Trophoblast cell (in vitro differentiated cells and primary cell): ENCODE measurements at regions not wholly inside any gene's neighbourhood (a gene's known extent, or its start where the extent isn't known, plus 50 kb on each side); places are given as distances from the start of the nearest gene placed in this dataset.

Experiments used
- DNase-seq, 2 donors: peaks; one replicate each; pipeline ENCODE4 v3.0.0-alpha.2; 2016
- H2AFZ ChIP-seq: 2 replicates; pipeline ENCODE4 v1.6.1; 2013; ENCODE audit warnings: low read length, moderate library complexity, mild to moderate bottlenecking; ENCODE audit not compliant: insufficient read depth, poor library complexity
- H2AK5ac ChIP-seq: 2 replicates; pipeline ENCODE4 v1.6.1; 2013; ENCODE audit warnings: mild to moderate bottlenecking, low read length
- H2BK120ac ChIP-seq: 2 replicates; pipeline ENCODE4 v1.6.1; 2013; ENCODE audit warnings: low read length, mild to moderate bottlenecking, moderate library complexity; ENCODE audit not compliant: insufficient read depth, poor library complexity
- H2BK12ac ChIP-seq: 2 replicates; pipeline ENCODE4 v1.6.1; 2013; ENCODE audit warnings: mild to moderate bottlenecking, low read length, moderate library complexity
- H2BK5ac ChIP-seq: 2 replicates; pipeline ENCODE4 v1.6.1; 2013; ENCODE audit warnings: low read length, low read depth, moderate library complexity, mild to moderate bottlenecking; ENCODE audit not compliant: poor library complexity
- H3K14ac ChIP-seq: 2 replicates; pipeline ENCODE4 v1.6.1; 2013; ENCODE audit warnings: mild to moderate bottlenecking, low read length
- H3K18ac ChIP-seq: 2 replicates; pipeline ENCODE4 v1.6.1; 2013; ENCODE audit warnings: mild to moderate bottlenecking, low read length
- H3K23ac ChIP-seq: 2 replicates; pipeline ENCODE4 v1.6.1; 2013; ENCODE audit warnings: low read length
- H3K27ac ChIP-seq: 2 replicates; pipeline ENCODE4 v1.5.1; 2013; ENCODE audit warnings: low read depth, mild to moderate bottlenecking, inconsistent platforms, low read length, moderate library complexity
- H3K27me3 ChIP-seq: 2 replicates; pipeline ENCODE4 v1.6.1; 2013; ENCODE audit warnings: inconsistent platforms, mild to moderate bottlenecking, low read length, moderate library complexity; ENCODE audit not compliant: insufficient read depth
- H3K36me3 ChIP-seq, 2 experiments: 1 replicate in 1 of 2; 2 replicates in 1 of 2; pipeline ENCODE4 v1.6.1; 2013; ENCODE audit warnings: low read length in 2 of 2, mild to moderate bottlenecking in 2 of 2, moderate library complexity in 1 of 2; ENCODE audit not compliant: insufficient read depth in 2 of 2, control insufficient read depth in 1 of 2
- H3K4ac ChIP-seq: 2 replicates; pipeline ENCODE4 v1.6.1; 2013; ENCODE audit warnings: low read depth, mild to moderate bottlenecking, low read length, moderate library complexity
- H3K4me1 ChIP-seq, 2 experiments: 1 replicate in 1 of 2; 2 replicates in 1 of 2; pipeline ENCODE4 v1.6.1; 2013; ENCODE audit warnings: low read length in 2 of 2, mild to moderate bottlenecking in 2 of 2, moderate library complexity in 1 of 2; ENCODE audit not compliant: insufficient read depth in 2 of 2, control insufficient read depth in 1 of 2
- H3K4me2 ChIP-seq: 2 replicates; pipeline ENCODE4 v1.6.1; 2013; ENCODE audit warnings: inconsistent platforms, mild to moderate bottlenecking, low read length, moderate library complexity
- H3K4me3 ChIP-seq: 2 replicates; pipeline ENCODE4 v1.5.1; 2013; ENCODE audit warnings: mild to moderate bottlenecking, low read depth, low read length, inconsistent platforms
- H3K79me1 ChIP-seq: one replicate; pipeline ENCODE4 v1.6.1; 2013; ENCODE audit warnings: low read length
- H3K79me2 ChIP-seq: 2 replicates; pipeline ENCODE4 v1.6.1; 2013; ENCODE audit warnings: low read length, mild to moderate bottlenecking; ENCODE audit not compliant: control insufficient read depth, insufficient read depth, poor library complexity
- H3K9ac ChIP-seq: 2 replicates; pipeline ENCODE4 v1.6.1; 2013; ENCODE audit warnings: mild to moderate bottlenecking, low read length
- H3K9me3 ChIP-seq: 2 replicates; pipeline ENCODE4 v1.6.1; 2013; ENCODE audit warnings: low read depth, mild to moderate bottlenecking, control low read depth, inconsistent platforms, low read length; ENCODE audit not compliant: insufficient read depth
- H4K12ac ChIP-seq: 2 replicates; pipeline ENCODE4 v1.6.1; 2013; ENCODE audit warnings: low read depth, mild to moderate bottlenecking, low read length, moderate library complexity
- H4K8ac ChIP-seq: 2 replicates; pipeline ENCODE4 v1.6.1; 2013; ENCODE audit warnings: low read depth, mild to moderate bottlenecking, low read length, moderate library complexity
- H4K91ac ChIP-seq: one replicate; pipeline ENCODE4 v1.6.1; 2013; ENCODE audit warnings: low read depth, mild to moderate bottlenecking, low read length, moderate library complexity
- WGBS: extraction: QIAGEN DNeasy Blood & Tissue Kit; methylation state at CpG from one replicate; pipeline ENCODE4 v1.1.7; 2013; ENCODE audit warnings: missing lambda C conversion rate; ENCODE audit not compliant: insufficient read length, insufficient coverage; ENCODE audit errors: extremely low coverage; 5-methylcytosine and 5-hydroxymethylcytosine counted together

DNA sequence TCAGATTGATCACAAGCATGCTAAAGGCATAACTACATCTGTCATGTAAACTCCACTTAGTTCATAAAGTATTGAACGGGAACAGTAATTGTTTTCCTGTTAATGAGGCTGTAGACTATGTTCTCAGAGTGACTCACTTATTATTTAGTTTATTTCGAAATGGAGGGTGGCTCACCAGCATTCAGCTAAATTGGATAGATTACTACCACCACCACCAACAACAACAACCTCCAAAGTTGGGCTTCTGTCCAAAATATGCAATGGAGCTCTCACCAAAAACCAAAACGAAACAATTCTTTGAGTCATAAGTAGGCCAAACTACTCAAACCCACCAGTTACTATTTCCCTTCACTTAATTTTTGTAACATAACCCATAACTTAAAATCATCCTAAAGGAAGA lies 127.9 kb upstream of the NRBF2 start:
- Histone ChIP-seq H3K27ac (no peak overlapping the region), H2BK5ac (no peak overlapping the region), H3K4me1 (no peaks in the 10 kb centered on the region), H3K79me2 (no peaks in the 10 kb centered on the region), H3K14ac (no peak overlapping the region), H3K18ac (no peak overlapping the region), H3K9me3 (no peaks in the 10 kb centered on the region), H3K4me2 (no peak overlapping the region), H2AFZ (no peak overlapping the region), H4K12ac (no peak overlapping the region), H4K91ac (no peak overlapping the region), H3K9ac (no peak overlapping the region), H3K36me3 (no peaks in the 10 kb centered on the region), H3K4me3 (no peak overlapping the region), H3K27me3 (no peaks in the 10 kb centered on the region), H3K23ac (no peak overlapping the region), H3K4ac (no peak overlapping the region), H2BK120ac (no peak overlapping the region), H2AK5ac (no peak overlapping the region), H4K8ac (no peak overlapping the region), H3K79me1 (no peaks in the 10 kb centered on the region), H2BK12ac (no peak overlapping the region)
- no peak for DNase-seq
- WGBS, result no CpG with 5 or more reads among the region's 3 CpGs

DNA sequence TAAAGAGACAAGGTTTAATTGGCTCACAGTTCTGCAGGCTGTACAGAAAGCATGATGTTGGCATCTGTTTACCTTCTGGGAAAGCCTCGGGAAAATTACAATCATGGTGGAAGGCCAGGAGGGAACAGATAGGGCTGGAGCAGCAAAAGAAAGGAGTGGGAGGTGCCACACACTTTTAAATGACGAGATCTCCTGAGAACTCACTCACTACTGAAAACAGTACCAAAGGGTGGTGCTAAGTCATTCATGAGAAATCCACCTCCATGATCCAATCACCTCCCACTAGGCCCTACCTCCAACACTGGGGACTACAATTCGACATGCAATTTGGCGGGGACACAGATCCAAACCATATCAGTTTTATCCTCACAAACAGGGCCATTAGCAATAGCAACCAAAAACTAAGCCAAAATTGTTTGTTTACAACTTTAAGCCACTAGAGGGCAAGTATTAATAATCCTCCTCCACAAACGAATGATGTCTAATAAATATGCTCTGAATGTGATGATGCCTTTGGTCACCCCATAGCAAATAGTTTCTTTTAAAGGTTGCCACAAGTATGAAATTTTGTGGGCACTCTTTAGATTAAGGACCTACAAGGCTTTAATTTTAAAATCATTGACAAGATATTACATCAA lies 129.2 kb upstream of the NRBF2 start:
- DNase-seq, result peak in 1 of 2 donors; percentile 44
- no peak overlapping the region for H3K27ac ChIP-seq
- no peaks in the 10 kb centered on the region for H3K36me3 ChIP-seq
- H3K79me2 ChIP-seq, result no peaks in the 10 kb centered on the region
- H3K4me3 ChIP-seq, result no peak overlapping the region
- H3K9me3 ChIP-seq, result no peaks in the 10 kb centered on the region
- H3K14ac ChIP-seq, result no peak overlapping the region
- H2AFZ ChIP-seq, result no peak overlapping the region
- no peak overlapping the region for H3K23ac ChIP-seq
- no peak overlapping the region for H2BK12ac ChIP-seq
- no peak overlapping the region for H4K8ac ChIP-seq
- H4K12ac ChIP-seq, result no peak overlapping the region
- H2BK5ac ChIP-seq, result no peak overlapping the region
- no peaks in the 10 kb centered on the region for H3K79me1 ChIP-seq
- no peaks in the 10 kb centered on the region for H3K27me3 ChIP-seq
- no peak overlapping the region for H2BK120ac ChIP-seq
- no peak overlapping the region for H3K4ac ChIP-seq
- no peaks in the 10 kb centered on the region for H3K4me1 ChIP-seq
- no peak overlapping the region for H3K9ac ChIP-seq
- H2AK5ac ChIP-seq, result no peak overlapping the region
- H4K91ac ChIP-seq, result no peak overlapping the region
- H3K4me2 ChIP-seq, result no peak overlapping the region
- no CpG with 5 or more reads among the region's 5 CpGs for WGBS
- H3K18ac ChIP-seq, result no peak overlapping the region

DNA sequence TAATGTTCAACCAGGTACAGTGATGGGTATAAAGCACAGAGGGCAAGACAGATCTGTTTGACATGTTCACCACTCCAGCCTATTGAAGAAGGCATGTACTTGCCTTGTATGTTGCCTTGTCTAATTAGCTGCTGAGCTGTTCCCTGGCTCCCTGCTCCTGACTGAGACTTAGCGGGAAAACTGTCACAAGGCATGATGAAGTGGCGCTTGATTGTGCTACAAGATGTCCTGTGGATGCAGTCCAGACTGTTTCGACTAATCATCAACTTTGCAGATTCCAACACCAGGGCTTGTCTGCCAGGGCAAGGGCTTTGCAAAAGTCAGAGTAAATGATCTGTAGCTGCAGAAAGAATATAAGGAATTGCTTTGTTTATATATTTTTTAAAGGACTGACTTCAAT lies 136.2 kb upstream of the NRBF2 start:
- Histone ChIP-seq H4K91ac (no peak overlapping the region), H2BK120ac (no peak overlapping the region), H3K4ac (no peak overlapping the region), H3K23ac (no peak overlapping the region), H3K4me2 (no peak overlapping the region), H3K4me1 (no peaks in the 10 kb centered on the region), H2AFZ (no peak overlapping the region), H2AK5ac (no peak overlapping the region), H3K9ac (no peak overlapping the region), H4K8ac (no peak overlapping the region), H3K79me2 (no peaks in the 10 kb centered on the region), H3K18ac (no peak overlapping the region), H3K4me3 (no peak overlapping the region), H3K79me1 (no peaks in the 10 kb centered on the region), H3K14ac (no peak overlapping the region), H3K27ac (no peak overlapping the region), H3K36me3 (no peaks in the 10 kb centered on the region), H3K9me3 (no peaks in the 10 kb centered on the region), H4K12ac (no peak overlapping the region), H2BK5ac (no peak overlapping the region), H3K27me3 (no peaks in the 10 kb centered on the region), H2BK12ac (no peak overlapping the region)
- WGBS, result no CpG with 5 or more reads among the region's 3 CpGs
- no peak for DNase-seq

DNA sequence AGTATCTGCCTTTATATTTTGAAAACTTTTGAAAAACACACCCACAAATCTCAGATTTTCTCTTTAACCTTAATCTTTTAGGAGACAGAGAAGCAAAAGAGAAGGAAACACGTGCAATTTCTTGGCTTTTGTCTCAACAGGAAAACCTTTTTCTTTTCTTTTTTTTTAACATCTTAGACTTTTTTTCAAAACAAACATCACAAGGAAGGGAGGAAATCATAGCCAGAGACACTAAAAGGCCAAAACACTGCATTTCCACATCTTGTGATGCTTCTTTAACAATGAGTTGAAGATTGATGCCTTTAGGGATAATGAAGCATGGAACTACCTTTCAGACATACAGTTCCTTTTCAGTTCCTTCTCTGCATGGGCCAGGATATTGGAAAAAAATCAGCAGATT lies 136.6 kb upstream of the NRBF2 start:
- Histone ChIP-seq H3K9ac (no peak overlapping the region), H4K12ac (no peak overlapping the region), H2BK120ac (no peak overlapping the region), H2AK5ac (no peak overlapping the region), H3K9me3 (no peaks in the 10 kb centered on the region), H3K79me1 (no peaks in the 10 kb centered on the region), H3K14ac (no peak overlapping the region), H3K23ac (no peak overlapping the region), H3K4me3 (no peak overlapping the region), H4K8ac (no peak overlapping the region), H3K36me3 (no peaks in the 10 kb centered on the region), H3K79me2 (no peaks in the 10 kb centered on the region), H2BK12ac (no peak overlapping the region), H3K4ac (no peak overlapping the region), H2BK5ac (no peak overlapping the region), H2AFZ (no peak overlapping the region), H3K27ac (no peak overlapping the region), H4K91ac (no peak overlapping the region), H3K4me2 (no peak overlapping the region), H3K18ac (no peak overlapping the region), H3K4me1 (no peaks in the 10 kb centered on the region), H3K27me3 (no peaks in the 10 kb centered on the region)
- no CpG with 5 or more reads among the region's 1 CpG for WGBS
- no peak for DNase-seq
